ENCODE measurements at regions not wholly inside any gene's neighbourhood (a gene's known extent, or its start where the extent isn't known, plus 50 kb on each side); places are given as distances from the start of the nearest gene placed in this dataset.

DNA sequence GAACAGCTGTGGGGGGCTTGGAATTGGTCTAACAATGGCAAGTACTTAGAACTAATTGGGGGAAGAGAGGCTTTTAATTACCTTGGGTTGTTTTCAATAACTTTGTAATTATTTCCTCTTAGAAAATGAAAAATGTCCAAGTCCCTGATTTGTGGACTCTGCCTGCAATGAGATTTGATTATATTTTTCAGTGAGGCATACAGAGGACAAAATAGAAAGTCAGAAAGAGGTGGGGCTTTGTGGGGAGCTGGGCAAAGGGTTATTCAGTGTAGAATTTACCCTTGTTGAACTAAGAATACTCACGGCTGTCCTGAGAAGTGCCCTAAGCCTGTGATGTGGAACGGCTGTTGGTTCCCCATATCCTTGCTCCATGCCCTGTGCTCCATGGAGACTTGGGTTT is 153.0 kb downstream of the ICE1 start:
- DNase-seq, result no peak

DNA sequence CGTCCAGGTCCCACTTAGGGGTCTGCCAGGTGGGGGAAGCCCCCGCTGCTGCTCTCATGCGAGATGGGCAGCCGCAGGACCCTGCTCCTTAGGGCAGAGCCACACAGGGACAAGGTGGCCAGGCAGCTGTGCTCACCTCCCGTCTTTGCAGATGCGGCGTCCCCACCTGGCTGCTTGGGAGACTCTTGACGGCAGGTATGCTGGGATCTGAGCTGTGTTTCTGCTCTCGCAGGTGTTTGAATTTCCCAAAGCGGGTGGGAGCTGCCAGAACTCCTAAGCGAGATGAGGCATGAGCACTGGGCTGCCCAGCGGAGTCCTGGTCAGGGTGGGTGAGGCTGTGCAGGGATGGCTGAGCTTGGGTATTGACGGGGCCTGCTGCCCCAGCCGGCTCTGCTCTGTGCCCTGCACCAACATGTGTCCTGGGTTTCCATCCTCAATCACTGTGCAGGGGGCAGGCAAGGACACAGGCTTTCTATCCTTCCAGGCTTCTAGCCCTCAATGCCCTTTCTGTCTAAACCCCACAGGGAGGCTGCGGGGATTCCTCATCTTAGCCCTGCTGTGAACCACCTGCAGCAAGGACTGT is 151.4 kb downstream of the ICE1 start:
- DNase-seq, result no peak

DNA sequence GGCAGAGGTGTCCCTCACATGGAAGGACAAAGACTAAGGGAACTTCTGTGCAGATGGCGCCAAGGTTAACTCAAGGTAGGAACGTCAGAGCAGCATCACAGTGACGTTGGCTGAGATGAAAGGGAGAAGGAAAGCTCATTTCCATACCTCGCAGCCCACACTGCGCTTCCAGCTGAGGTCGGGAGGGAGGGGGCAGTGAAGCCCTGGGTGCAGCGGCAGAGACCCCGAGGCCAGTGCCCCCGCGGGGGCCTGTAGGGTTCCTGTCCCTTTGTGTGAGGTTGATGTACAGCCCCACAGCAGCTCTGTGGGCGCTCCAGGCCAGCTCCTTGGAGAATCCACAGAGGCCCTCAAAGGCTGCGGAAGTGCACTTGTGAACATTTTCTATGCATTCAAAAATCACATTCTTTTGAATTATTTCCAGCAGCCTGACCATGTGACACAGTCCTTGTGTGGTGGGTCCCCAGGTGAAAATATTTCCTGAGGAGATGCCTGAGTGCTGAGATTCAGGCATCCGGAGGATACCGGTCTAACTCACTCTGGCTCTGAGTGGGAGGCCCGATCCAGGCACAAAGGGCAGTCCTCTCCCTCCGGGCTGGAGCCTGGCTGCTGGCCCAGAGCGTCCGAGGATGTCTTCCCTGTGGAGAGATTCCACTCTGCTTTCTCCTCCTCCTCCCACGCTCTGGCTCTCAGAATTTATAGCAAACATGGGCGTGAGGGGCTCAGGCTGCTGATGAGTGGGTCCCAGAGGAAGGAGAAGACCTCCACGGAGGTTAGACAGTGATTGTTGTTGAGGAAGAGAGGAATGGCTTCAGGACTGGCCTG is 150.7 kb downstream of the ICE1 start:
- DNase-seq, result no peak

GRCh38 chr5:5572010-5572865 is 149.8 kb downstream of the ICE1 start:
- no peak for DNase-seq

GRCh38 chr5:5570646-5571045 is 148.2 kb downstream of the ICE1 start:
- no peak for DNase-seq

GRCh38 chr5:5564898-5565297 is 142.4 kb downstream of the ICE1 start:
- DNase-seq, result no peak

GRCh38 chr5:5560016-5560415 is 137.5 kb downstream of the ICE1 start:
- DNase-seq, result no peak

DNA sequence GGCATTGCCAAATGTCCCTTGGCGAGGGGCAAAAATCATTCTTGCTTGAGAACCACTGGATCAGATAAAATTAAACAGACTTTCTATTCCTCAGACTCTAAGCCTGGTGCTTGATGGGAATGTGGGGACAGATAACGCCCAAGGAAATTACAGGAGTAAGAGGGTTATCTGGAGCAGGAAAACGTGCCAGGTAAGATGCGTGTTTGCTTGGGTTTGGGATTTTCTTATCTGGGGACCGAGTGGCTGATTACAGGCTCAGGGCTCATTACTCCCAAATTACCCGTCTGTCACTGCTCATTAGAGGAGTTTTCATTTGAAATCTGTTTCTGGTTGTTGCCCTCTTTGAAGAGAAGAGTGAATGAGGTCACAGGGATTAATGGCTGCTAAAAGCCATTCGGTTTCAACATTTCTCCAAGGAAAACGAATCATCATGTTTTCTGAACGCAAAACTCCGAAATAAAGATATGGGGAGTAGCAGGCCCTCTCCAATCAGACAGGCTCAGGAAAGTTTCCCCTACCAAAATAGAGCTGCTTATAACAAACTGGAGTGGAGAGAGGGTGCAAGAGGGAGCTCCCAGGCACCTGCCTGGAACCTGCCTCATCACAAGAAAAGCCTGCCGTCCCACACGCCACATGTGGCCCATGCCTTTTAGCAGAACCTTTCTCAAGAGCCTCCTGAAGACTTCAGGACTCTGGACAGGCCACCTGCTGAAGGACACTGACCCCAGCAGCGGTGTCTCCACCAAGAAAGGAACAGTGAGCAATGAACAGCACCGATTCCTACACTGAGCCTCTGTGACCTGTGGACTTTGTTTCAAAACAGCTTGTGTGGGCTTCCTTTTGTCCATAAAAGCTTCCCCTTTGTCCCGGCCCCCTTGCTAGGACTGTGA is 136.4 kb downstream of the ICE1 start:
- no peak for DNase-seq

- no peak for DNase-seq
Observed at GRCh38 chr5:5558102-5558501, 135.6 kb downstream of the ICE1 start.

DNA sequence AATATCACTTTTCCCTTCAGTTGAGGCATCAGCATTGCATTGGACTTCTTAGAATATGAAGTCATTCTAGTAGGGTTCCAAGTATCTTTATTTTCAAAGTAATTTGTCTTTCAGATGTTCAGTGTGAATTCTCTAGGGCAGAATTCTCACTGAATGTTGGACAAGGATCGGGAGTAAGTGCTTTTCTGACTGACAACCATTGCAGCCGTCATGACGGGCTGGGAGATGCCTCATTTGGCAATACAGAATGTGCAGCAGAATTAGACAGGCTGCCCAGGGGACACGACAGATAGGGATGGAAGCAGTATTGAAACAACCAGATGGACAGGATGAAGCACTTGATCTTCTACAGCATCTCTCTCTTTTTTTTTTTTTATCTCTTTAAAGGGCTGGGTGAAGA is 129.0 kb downstream of the ICE1 start:
- no peak for DNase-seq

DNA sequence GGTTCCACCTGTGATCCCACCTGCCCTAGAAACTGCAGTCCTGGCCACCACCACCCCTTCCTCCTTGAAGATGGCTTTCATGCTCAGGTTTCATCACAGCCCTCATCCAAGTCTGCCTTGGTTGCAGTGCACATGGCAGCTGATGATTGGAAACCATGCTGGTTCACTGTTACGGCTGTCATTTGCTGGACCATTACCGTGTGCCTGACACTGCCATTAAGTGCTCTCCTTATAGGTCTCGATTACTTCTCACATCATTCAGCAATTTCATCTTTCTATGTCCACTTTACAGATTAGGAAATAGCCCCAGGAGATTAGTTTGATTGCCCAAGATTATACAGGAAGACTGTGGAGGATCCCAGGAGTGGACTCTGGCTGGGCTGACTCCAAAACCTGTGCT is 123.9 kb downstream of the ICE1 start:
- DNase-seq, result no peak

- DNase-seq, result no peak
Observed at GRCh38 chr5:5544094-5544663, 121.7 kb downstream of the ICE1 start.

- DNase-seq, result no peak
Observed at GRCh38 chr5:5542654-5543053, 120.2 kb downstream of the ICE1 start.

DNA sequence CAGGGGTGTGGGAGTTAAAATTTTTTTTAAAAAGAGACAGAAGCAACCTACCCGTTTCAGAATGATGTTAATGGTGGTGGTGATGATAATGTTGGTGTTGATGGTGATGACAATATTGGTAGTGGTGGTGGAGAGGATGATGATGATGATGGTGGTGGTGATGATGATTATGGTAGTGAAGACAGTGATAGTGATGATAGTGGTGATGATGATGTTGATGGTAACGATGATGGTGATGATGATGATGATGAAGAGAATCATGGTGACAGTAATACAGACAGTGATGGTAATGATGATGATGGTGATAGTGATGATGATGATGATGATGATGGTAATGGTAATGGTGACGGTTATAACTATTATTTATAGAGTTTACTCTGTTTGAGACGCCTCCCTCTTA is 117.6 kb downstream of the ICE1 start:
- DNase-seq, result no peak
